Keratinocyte (primary cell): ENCODE measurements at regions not wholly inside any gene's neighbourhood (a gene's known extent, or its start where the extent isn't known, plus 50 kb on each side); places are given as distances from the start of the nearest gene placed in this dataset.

Source experiments
- DNase-seq: peaks from one replicate; pipeline ENCODE4 v3.0.0-alpha.2; 2011; ENCODE audit warnings: low read depth, missing footprints, low spot score
- FAIRE-seq: peaks from 2 replicates; lab custom pipeline; 2011; peaks lifted over from hg19 to GRCh38; lab: Jason Lieb, UNC
- H2AFZ ChIP-seq: 2 replicates; pipeline ENCODE4 v1.6.0; 2012; ENCODE audit warnings: low read length, control low read depth, inconsistent platforms; ENCODE audit not compliant: control insufficient read depth
- H3K27ac ChIP-seq: 2 replicates; pipeline ENCODE4 v1.5.1; 2011; ENCODE audit warnings: low read length; ENCODE audit not compliant: control insufficient read depth, insufficient read depth
- H3K27me3 ChIP-seq: 3 replicates; pipeline ENCODE4 v1.6.0; 2011; ENCODE audit warnings: low read length; ENCODE audit not compliant: control insufficient read depth, insufficient read depth; ENCODE audit errors: extremely low read depth
- H3K36me3 ChIP-seq, 2 experiments: 2 replicates in 1 of 2; 3 replicates in 1 of 2; pipeline ENCODE4 v1.5.1; 2011; ENCODE audit warnings: low read length in 2 of 2, mild to moderate bottlenecking in 1 of 2; ENCODE audit not compliant: control insufficient read depth in 2 of 2, insufficient read depth in 2 of 2; ENCODE audit errors: extremely low read depth in 1 of 2
- H3K4me1 ChIP-seq: 3 replicates; pipeline ENCODE4 v1.5.1; 2011; ENCODE audit warnings: low read length; ENCODE audit not compliant: control insufficient read depth, insufficient read depth; ENCODE audit errors: extremely low read depth
- H3K4me2 ChIP-seq: 3 replicates; pipeline ENCODE4 v1.6.0; 2011; ENCODE audit warnings: low read depth, low read length; ENCODE audit not compliant: control insufficient read depth, insufficient read depth; ENCODE audit errors: extremely low read depth
- H3K4me3 ChIP-seq, 3 experiments: fragments of 200-600 bp in 1 of 3; sonication (generic) in 1 of 3; 2 replicates in 2 of 3; 3 replicates in 1 of 3; pipeline ENCODE4 v1.5.1; 2011 to 2016; ENCODE audit warnings: low read length in 3 of 3, mild to moderate bottlenecking in 3 of 3, control low read depth in 2 of 3, inconsistent platforms in 1 of 3, low read depth in 1 of 3, mixed read lengths in 1 of 3, mixed run types in 1 of 3, moderate library complexity in 1 of 3; ENCODE audit not compliant: control insufficient read depth in 2 of 3, insufficient read depth in 2 of 3; ENCODE audit errors: extremely low read depth in 1 of 3
- H3K79me2 ChIP-seq: 2 replicates; pipeline ENCODE4 v1.6.0; 2012; ENCODE audit warnings: low read length; ENCODE audit not compliant: control insufficient read depth, insufficient read depth
- H3K9ac ChIP-seq: 3 replicates; pipeline ENCODE4 v1.6.0; 2011; ENCODE audit warnings: low read length; ENCODE audit not compliant: control insufficient read depth, insufficient read depth; ENCODE audit errors: extremely low read depth
- H3K9me1 ChIP-seq: 3 replicates; pipeline ENCODE4 v1.6.0; 2011; ENCODE audit warnings: low read length; ENCODE audit not compliant: control insufficient read depth, insufficient read depth; ENCODE audit errors: extremely low read depth
- H3K9me3 ChIP-seq: 2 replicates; pipeline ENCODE4 v1.5.1; 2012; ENCODE audit warnings: low read depth, low read length; ENCODE audit not compliant: control insufficient read depth
- H4K20me1 ChIP-seq: 3 replicates; pipeline ENCODE4 v1.6.0; 2011; ENCODE audit warnings: low read length; ENCODE audit not compliant: control insufficient read depth, insufficient read depth; ENCODE audit errors: extremely low read depth
- EZH2 ChIP-seq: IDR thresholded peaks from one replicate; pipeline ENCODE4 v1.6.1; 2012; ENCODE audit warnings: inconsistent platforms, mild to moderate bottlenecking, low read length, moderate library complexity
- dilution Hi-C: fragments of 300-500 bp; cut with MboI; formaldehyde crosslinking; loops from one replicate; pipeline ENCODE4 v1.7.0; 2020; ENCODE audit warnings: low sequenced_read_pairs; ENCODE audit not compliant: extremely low pct_ligation_motif_present
- TF ChIP-seq, protein P1 (sequence below), 3 experiments: IDR thresholded peaks in 1 of 3; conservative IDR thresholded peaks in 1 of 3; optimal IDR thresholded peaks in 1 of 3; 2 replicates in 2 of 3; 3 replicates in 1 of 3; pipeline versions ENCODE3 to v1.5.1; 2011; ENCODE audit warnings: low read length in 3 of 3, mild to moderate bottlenecking in 3 of 3, moderate library complexity in 2 of 3, control low read depth in 1 of 3, inconsistent platforms in 1 of 3; ENCODE audit not compliant: insufficient read depth in 2 of 3; ENCODE audit errors: extremely low read depth in 1 of 3

DNA sequence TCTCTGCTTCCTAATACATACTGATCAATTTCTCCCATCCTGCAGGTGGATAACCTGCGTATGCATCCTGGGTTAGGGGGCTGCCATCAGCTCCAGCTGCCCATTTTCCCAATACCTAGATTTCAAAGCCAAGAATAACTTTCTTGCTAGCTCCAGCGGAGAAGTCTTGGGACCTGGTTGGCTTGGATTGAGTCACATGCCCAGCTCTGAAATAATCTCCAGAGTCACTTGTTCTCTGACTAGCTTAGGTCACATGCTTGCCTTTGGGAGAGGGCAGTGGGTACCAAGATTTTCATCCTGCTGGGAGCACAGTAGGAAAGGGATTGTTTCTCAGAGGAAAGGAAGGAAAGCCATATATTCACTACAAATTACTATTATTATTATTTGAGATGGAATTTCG is 70.0 kb upstream of the ELAC2 start:
- no peak for TF ChIP-seq EZH2
- TF ChIP-seq, protein P1, sequence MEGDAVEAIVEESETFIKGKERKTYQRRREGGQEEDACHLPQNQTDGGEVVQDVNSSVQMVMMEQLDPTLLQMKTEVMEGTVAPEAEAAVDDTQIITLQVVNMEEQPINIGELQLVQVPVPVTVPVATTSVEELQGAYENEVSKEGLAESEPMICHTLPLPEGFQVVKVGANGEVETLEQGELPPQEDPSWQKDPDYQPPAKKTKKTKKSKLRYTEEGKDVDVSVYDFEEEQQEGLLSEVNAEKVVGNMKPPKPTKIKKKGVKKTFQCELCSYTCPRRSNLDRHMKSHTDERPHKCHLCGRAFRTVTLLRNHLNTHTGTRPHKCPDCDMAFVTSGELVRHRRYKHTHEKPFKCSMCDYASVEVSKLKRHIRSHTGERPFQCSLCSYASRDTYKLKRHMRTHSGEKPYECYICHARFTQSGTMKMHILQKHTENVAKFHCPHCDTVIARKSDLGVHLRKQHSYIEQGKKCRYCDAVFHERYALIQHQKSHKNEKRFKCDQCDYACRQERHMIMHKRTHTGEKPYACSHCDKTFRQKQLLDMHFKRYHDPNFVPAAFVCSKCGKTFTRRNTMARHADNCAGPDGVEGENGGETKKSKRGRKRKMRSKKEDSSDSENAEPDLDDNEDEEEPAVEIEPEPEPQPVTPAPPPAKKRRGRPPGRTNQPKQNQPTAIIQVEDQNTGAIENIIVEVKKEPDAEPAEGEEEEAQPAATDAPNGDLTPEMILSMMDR (optimal IDR thresholded peaks at IDR 0.05 in 1 of 3, IDR thresholded peaks at IDR 0.05 in 1 of 3, conservative IDR thresholded peaks at IDR 0.05 in 1 of 3; ENCODE audit: extremely low read depth in 1 of 3, insufficient read depth in 2 of 3, low read length in 3 of 3): no peak
- Histone ChIP-seq H3K4me1 (no peaks in the 10 kb centered on the region), H3K27ac (no peak overlapping the region), H3K79me2 (no peaks in the 10 kb centered on the region), H3K36me3 (no peaks in the 10 kb centered on the region), H3K4me3 (no peak overlapping the region), H3K9me3 (no peaks in the 10 kb centered on the region), H3K4me2 (no peak overlapping the region), H3K9me1 (no peaks in the 10 kb centered on the region), H3K9ac (no peak overlapping the region), H3K27me3 (no peaks in the 10 kb centered on the region), H2AFZ (no peak overlapping the region), H4K20me1 (no peaks in the 10 kb centered on the region)
- FAIRE-seq (no peak), DNase-seq (no peak)
- dilution Hi-C loops: no loop called here

DNA sequence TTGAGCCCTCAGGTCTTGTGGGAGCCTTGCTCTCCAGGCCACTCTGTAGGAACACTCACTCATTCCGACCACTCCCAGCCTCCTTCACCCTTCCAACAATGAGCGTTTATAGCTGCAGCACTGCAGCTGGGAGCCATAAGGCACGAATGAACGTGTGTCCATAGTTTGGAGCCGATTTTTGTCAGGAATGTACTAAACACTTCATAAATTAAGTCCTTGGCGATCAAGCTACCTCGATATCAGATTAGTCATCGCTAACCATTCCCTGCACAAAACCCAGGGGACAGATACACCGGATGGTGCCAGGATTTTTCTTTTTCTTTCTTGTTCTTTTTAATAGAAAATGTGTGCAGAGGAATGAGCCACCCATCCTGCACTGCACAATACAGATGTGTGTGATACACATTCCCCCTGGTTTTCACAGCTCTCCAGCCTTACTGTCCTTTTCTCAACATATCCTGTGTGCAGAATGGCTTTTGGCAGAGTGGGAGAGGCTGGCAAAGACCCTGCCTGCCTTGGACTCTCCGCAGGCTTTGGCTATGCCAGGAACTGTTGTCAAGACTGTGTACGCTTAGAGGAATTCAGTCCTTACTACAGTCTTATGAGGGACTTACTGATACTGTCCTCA is 68.4 kb upstream of the ELAC2 start:
- Histone ChIP-seq H3K27me3 (no peaks in the 10 kb centered on the region), H2AFZ (no peak overlapping the region), H3K4me3 (no peak overlapping the region), H3K4me1 (no peaks in the 10 kb centered on the region), H4K20me1 (no peaks in the 10 kb centered on the region), H3K27ac (no peak overlapping the region), H3K9ac (no peak overlapping the region), H3K36me3 (no peaks in the 10 kb centered on the region), H3K79me2 (no peaks in the 10 kb centered on the region), H3K9me3 (no peaks in the 10 kb centered on the region), H3K9me1 (no peaks in the 10 kb centered on the region), H3K4me2 (no peak overlapping the region)
- DNase-seq (no peak), FAIRE-seq (no peak)
- dilution Hi-C loops: no loop called here
- TF ChIP-seq, protein P1 (optimal IDR thresholded peaks at IDR 0.05 in 1 of 3, IDR thresholded peaks at IDR 0.05 in 1 of 3, conservative IDR thresholded peaks at IDR 0.05 in 1 of 3; ENCODE audit: extremely low read depth in 1 of 3, insufficient read depth in 2 of 3, low read length in 3 of 3): no peak
- no peak for TF ChIP-seq EZH2
